Cardiac muscle cell (in vitro differentiated cells and primary cell): ENCODE measurements at regions not wholly inside any gene's neighbourhood (a gene's known extent, or its start where the extent isn't known, plus 50 kb on each side); places are given as distances from the start of the nearest gene placed in this dataset.

ENCODE experiments used
- DNase-seq, 2 donors: peaks; one replicate each; pipeline versions ENCODE4 v3.0.0 to v3.0.0-alpha.2; 2010 to 2017; ENCODE audit warnings: low read depth in 1 of 2, low spot score in 1 of 2
- H3K27ac ChIP-seq: fragments of 200-600 bp; sonication (generic); 2 replicates; pipeline ENCODE4 v1.5.1; 2016
- H3K27me3 ChIP-seq: fragments of 200-600 bp; sonication (generic); 2 replicates; pipeline ENCODE4 v1.6.0; 2016; ENCODE audit warnings: control low read depth
- H3K36me3 ChIP-seq: fragments of 200-600 bp; sonication (generic); 2 replicates; pipeline ENCODE4 v1.5.1; 2016; ENCODE audit warnings: control low read depth
- H3K4me1 ChIP-seq: fragments of 200-600 bp; sonication (generic); 2 replicates; pipeline ENCODE4 v1.8.1; 2017; ENCODE audit warnings: low read depth, mild to moderate bottlenecking, mixed run types
- H3K4me3 ChIP-seq: fragments of 200-600 bp; sonication (generic); 2 replicates; pipeline ENCODE4 v1.5.1; 2016; ENCODE audit warnings: mild to moderate bottlenecking
- H3K9me3 ChIP-seq: fragments of 200-600 bp; sonication (generic); 2 replicates; pipeline ENCODE4 v1.5.1; 2017; ENCODE audit warnings: low read depth, mild to moderate bottlenecking, control low read depth
- TF ChIP-seq, protein P1 (sequence below): IDR thresholded peaks from 2 replicates; pipeline ENCODE4 v1.5.1; 2012; ENCODE audit warnings: low read depth, mild to moderate bottlenecking, low read length

DNA sequence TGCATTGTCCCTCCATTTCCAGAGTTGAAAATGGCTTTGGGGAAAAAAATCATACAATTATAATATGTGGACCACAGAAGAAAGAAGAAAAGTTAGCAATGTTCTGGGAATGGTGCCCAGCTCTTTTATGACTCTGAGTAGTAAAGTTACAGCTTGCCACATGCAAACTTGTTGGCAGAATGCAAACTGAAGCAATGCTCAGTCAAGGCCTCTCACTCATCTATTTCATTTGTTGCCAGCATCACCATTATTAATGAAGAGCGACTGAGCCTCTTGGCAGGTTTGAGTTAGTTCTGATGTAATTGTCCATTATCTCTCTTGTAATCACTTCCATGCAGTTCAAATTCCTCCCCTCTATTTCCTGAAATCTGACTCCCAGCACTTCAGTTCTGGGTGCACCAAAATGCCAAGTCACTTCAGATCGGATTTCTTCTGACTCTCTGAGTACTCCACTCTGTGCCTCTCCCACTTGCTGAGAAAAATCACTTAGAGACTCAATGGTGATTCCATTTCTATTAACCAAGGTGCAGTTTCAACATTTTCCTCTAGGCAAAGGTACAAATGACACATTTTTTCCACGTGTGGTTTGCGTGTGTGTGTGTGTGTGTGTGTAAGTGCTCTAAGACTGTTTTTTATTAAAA lies 154.4 kb upstream of the STMND1 start:
- Histone ChIP-seq H3K27ac (peak overlapping the region; percentile 65), H3K36me3 (no peaks in the 10 kb centered on the region), H3K4me3 (no peak overlapping the region), H3K4me1 (peaks cover 5% of the 10 kb centered on the region), H3K9me3 (no peaks in the 10 kb centered on the region), H3K27me3 (no peaks in the 10 kb centered on the region)
- TF ChIP-seq, protein P1, sequence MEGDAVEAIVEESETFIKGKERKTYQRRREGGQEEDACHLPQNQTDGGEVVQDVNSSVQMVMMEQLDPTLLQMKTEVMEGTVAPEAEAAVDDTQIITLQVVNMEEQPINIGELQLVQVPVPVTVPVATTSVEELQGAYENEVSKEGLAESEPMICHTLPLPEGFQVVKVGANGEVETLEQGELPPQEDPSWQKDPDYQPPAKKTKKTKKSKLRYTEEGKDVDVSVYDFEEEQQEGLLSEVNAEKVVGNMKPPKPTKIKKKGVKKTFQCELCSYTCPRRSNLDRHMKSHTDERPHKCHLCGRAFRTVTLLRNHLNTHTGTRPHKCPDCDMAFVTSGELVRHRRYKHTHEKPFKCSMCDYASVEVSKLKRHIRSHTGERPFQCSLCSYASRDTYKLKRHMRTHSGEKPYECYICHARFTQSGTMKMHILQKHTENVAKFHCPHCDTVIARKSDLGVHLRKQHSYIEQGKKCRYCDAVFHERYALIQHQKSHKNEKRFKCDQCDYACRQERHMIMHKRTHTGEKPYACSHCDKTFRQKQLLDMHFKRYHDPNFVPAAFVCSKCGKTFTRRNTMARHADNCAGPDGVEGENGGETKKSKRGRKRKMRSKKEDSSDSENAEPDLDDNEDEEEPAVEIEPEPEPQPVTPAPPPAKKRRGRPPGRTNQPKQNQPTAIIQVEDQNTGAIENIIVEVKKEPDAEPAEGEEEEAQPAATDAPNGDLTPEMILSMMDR: no peak
- DNase-seq: peak; percentile 72 to 96

DNA sequence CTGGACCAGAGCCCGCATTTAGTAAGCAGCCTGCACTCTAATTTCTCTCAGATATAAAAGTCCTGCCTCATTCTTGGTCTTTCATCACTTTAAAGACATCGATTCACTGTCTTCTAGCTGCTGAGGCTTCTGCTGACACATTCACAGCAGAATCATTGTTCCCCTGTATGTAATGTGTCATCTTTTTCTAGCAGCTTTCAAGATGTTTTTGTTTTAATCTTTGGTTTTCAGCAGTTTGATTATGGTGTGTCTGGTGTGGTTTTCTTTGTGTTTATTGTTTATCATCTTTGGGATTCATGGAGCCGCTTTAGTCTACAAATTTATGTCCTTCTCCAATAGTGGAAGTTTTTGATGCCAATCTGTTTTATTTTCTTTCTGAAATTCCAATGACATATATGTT lies 157.3 kb upstream of the STMND1 start:
- peak in 1 of 2 donors; percentile 30 for DNase-seq
- TF ChIP-seq, protein P1: no peak
- no peaks in the 10 kb centered on the region for H3K36me3 ChIP-seq
- no peak overlapping the region for H3K27ac ChIP-seq
- no peak overlapping the region for H3K4me3 ChIP-seq
- H3K27me3 ChIP-seq: no peaks in the 10 kb centered on the region
- H3K9me3 ChIP-seq: no peaks in the 10 kb centered on the region
- H3K4me1 ChIP-seq: peaks cover 5% of the 10 kb centered on the region

DNA sequence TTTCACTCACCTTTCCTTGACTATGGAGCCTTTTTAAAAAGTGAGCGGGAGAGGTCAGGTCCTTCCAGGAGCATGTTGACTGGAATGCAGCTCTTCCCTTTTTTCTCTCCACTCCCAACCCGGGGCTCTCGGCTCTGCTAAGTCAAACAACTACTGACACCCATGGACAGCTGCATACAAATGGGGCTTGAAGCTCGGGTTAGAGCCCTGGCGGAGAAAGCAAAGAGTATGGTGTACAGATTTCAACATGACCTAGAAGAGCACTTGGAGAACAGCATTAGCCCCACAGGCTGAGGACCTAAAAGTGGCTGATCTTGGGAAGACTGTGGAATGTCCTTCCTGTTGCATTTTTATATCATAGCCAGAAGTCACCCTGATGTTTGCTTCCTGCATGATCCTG lies 162.0 kb upstream of the STMND1 start:
- H3K9me3 ChIP-seq: no peaks in the 10 kb centered on the region
- no peak for DNase-seq
- no peak overlapping the region for H3K4me3 ChIP-seq
- TF ChIP-seq, protein P1: no peak
- H3K27ac ChIP-seq: no peak overlapping the region
- no peaks in the 10 kb centered on the region for H3K4me1 ChIP-seq
- no peaks in the 10 kb centered on the region for H3K36me3 ChIP-seq
- no peaks in the 10 kb centered on the region for H3K27me3 ChIP-seq

DNA sequence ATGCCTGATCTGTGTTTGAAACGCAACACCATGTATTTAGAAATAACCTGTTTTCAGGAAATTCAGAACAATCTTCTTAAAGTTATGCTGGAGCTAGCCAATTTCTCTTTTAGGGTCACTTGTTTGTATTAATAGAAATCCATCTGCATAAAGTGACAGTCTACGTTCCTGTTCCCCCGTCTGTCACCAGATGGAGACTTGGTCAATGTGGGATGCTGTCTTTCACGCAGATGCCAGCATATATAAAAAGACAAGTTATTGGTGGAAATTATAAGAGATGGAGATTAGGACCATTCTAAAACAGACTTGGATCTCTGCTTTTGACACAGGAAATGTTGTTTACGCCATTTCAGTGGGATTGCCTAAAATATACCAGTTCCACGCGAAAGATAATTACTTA lies 162.5 kb upstream of the STMND1 start:
- no peak overlapping the region for H3K4me3 ChIP-seq
- TF ChIP-seq, protein P1: no peak
- H3K4me1 ChIP-seq: no peaks in the 10 kb centered on the region
- no peaks in the 10 kb centered on the region for H3K27me3 ChIP-seq
- H3K9me3 ChIP-seq: no peaks in the 10 kb centered on the region
- H3K36me3 ChIP-seq: no peaks in the 10 kb centered on the region
- H3K27ac ChIP-seq: no peak overlapping the region
- no peak for DNase-seq

DNA sequence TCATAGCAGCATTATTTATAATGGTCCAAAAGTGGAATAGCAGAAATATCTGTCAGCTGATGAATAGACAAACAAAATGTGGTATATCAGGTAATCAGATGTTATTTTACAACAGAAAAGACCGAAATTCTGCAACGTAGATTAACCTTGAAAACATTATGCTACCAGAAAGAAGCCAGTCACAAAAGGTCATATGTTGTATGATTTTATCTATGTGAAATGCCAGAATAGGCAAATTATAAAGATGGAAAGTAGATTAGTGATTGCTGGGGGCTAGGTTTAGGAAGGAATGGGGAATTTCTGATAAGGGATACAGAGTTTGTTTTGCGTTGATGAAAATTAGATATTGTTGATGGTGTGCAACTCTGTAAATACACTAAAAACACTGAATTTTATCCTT lies 165.0 kb upstream of the STMND1 start:
- Histone ChIP-seq H3K36me3 (no peaks in the 10 kb centered on the region), H3K9me3 (no peaks in the 10 kb centered on the region), H3K27me3 (no peaks in the 10 kb centered on the region), H3K4me3 (no peak overlapping the region), H3K27ac (no peak overlapping the region), H3K4me1 (no peaks in the 10 kb centered on the region)
- no peak for DNase-seq
- TF ChIP-seq, protein P1: no peak

DNA sequence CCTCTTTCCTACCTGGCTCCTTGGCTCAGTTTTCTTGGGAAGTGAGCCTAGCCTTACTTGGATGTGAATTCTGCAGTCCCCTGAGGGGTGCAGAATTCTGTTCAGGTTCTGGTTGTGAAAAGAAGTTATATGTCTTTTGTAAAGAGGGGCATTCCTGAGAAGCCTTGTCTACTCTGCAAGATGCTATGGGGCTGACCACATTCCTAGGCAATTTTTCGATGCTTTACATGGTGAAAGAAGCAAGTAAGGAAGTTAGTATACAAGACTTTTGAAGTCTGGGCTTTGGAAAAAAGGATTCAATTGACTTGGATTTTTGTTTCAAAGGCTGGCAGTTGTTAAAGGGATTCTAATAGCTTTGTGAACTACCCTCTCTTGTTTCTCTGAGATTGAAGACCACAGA lies 167.9 kb upstream of the STMND1 start:
- Histone ChIP-seq H3K4me1 (no peaks in the 10 kb centered on the region), H3K27ac (no peak overlapping the region), H3K4me3 (no peak overlapping the region), H3K9me3 (no peaks in the 10 kb centered on the region), H3K36me3 (no peaks in the 10 kb centered on the region), H3K27me3 (no peaks in the 10 kb centered on the region)
- TF ChIP-seq, protein P1: no peak
- DNase-seq: no peak
